Astrocyte of the spinal cord (primary cell): ENCODE measurements at regions not wholly inside any gene's neighbourhood (a gene's known extent, or its start where the extent isn't known, plus 50 kb on each side); places are given as distances from the start of the nearest gene placed in this dataset.

Experiments used
- DNase-seq: peaks from one replicate; pipeline ENCODE4 v3.0.0; 2011; ENCODE audit warnings: low read depth, low spot score
- H3K4me3 ChIP-seq: 2 replicates; pipeline ENCODE4 v1.5.1; 2011; ENCODE audit warnings: low read depth, mild to moderate bottlenecking, low read length, moderate library complexity
- in situ Hi-C: cut with HindIII; loops from 2 replicates; pipeline ENCODE4 v1.10.0; 2017; ENCODE audit warnings: low sequenced_read_pairs
- TF ChIP-seq, protein P1 (sequence below): IDR thresholded peaks from 2 replicates; pipeline ENCODE4 v1.5.1; 2012; ENCODE audit warnings: low read depth, mild to moderate bottlenecking, low read length, inconsistent platforms

DNA sequence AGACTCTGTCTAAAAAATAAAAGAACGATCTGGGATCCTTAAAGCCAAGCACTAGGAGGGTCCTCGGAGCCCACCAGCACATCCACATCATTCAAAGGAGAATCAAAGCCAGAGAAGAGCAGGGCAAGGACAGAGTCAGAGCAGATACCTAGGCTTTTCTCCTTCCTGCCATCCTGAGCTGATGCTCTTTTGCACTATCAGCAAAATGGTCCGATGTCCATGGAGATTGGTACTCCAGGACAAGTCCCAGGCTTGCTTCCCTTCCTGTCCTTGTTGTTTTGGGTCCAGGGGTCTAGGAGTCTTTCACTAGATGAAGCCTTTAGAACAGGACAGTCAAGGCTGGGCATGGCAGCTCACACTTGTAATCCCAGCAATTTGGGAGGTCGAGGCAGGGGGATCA is 58.0 kb upstream of the ELN start:
- in situ Hi-C loops, result no loop called here
- H3K4me3 ChIP-seq, result no peak overlapping the region
- TF ChIP-seq, protein P1, sequence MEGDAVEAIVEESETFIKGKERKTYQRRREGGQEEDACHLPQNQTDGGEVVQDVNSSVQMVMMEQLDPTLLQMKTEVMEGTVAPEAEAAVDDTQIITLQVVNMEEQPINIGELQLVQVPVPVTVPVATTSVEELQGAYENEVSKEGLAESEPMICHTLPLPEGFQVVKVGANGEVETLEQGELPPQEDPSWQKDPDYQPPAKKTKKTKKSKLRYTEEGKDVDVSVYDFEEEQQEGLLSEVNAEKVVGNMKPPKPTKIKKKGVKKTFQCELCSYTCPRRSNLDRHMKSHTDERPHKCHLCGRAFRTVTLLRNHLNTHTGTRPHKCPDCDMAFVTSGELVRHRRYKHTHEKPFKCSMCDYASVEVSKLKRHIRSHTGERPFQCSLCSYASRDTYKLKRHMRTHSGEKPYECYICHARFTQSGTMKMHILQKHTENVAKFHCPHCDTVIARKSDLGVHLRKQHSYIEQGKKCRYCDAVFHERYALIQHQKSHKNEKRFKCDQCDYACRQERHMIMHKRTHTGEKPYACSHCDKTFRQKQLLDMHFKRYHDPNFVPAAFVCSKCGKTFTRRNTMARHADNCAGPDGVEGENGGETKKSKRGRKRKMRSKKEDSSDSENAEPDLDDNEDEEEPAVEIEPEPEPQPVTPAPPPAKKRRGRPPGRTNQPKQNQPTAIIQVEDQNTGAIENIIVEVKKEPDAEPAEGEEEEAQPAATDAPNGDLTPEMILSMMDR, result no peak
- no peak for DNase-seq

DNA sequence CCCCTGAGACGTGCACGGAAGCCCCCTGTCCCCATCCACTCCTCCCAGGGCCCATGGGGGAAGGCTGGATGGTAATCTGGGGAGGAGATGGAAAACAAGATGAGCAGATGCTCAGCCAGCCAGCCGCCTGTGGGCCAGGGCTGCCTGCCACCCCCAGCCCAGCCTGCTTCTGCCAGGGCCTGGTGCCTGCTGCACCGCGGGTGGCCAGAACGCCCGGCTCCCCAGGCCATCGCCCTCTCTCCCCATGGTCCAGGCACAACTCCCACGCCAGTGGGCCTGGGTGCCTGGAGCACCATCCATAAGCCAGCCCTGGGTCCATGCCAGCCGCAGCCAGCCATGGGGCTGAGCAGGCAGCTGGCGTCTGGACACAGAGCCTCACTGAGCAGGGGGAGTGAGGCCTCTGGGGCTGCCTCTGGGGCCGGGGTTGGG is 57.2 kb upstream of the ELN start:
- TF ChIP-seq, protein P1, result no peak
- in situ Hi-C loops, result no loop called here
- H3K4me3 ChIP-seq, result no peak overlapping the region
- no peak for DNase-seq

DNA sequence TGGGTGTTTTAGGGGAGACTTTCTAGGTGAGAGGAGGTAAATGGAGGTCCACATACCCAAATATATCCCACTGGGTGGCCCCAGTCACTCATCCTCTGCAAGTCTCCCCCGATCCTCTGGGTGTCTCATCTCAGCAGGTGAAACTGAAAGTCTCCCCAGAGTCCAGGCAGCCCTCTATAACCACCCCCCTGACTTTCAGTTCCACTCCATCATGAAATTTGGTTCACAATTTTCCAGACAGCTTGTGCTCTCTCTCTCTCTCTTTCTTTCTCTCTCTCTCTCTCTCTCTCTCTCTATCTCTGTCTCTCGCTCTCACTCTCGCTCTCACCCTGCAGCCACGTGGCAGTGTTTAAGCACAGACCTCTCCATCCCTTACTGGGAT is 56.7 kb upstream of the ELN start:
- TF ChIP-seq, protein P1, result no peak
- no peak overlapping the region for H3K4me3 ChIP-seq
- in situ Hi-C loops, result no loop called here
- DNase-seq, result no peak

DNA sequence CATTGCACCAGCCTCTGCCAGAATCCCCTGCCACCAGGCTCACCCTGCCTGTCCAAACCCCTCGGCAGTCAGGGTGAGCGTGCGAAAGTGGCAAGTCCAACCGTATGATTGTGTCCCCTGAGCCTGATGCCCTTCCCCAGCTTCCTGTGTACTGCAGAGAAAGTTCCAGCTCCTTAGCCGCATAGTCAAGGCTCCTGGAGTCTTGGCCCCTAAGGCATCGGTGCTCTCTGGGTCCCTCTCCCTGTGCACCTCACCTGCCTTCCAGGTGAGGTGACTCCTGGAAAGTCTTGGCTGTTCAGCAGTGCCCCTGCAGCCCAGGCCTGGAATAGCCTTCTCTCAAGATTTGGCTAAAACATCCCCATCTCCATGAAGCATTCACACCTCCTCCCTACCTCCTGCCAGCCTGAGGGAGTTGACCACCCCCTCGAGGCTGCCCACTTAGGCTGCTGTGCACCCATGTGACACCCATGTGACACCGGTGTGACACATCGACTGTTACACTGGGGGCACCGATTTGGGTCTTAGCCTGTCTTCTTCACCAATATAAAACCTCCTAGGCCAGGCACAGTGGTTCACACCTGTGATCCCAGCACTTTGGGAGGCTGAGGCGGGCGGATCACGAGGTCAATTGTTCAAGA is 56.1 kb upstream of the ELN start:
- H3K4me3 ChIP-seq, result no peak overlapping the region
- TF ChIP-seq, protein P1, result peak; percentile 20
- no peak for DNase-seq
- in situ Hi-C loops, result no loop called here

DNA sequence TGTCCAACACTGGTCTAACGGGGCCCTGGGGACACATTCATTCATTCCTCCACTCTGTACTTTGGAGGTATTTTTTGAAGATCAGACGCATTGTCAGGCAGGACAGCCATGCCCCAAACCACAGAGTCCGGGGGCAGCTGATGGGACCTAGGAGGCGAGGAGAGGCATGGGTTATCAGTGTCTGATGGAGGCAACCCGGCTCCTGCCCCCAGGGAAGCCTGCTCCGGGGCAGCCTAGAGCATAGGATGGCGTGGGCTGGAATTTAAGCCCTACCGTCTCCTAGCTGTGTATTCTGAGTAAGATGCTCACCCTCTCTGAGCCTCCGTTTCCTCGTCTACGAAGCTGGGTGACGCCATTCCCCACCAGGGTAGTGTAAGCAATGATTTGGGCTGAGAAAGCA is 55.4 kb upstream of the ELN start:
- in situ Hi-C loops, result no loop called here
- DNase-seq, result no peak
- TF ChIP-seq, protein P1, result no peak
- H3K4me3 ChIP-seq, result no peak overlapping the region

DNA sequence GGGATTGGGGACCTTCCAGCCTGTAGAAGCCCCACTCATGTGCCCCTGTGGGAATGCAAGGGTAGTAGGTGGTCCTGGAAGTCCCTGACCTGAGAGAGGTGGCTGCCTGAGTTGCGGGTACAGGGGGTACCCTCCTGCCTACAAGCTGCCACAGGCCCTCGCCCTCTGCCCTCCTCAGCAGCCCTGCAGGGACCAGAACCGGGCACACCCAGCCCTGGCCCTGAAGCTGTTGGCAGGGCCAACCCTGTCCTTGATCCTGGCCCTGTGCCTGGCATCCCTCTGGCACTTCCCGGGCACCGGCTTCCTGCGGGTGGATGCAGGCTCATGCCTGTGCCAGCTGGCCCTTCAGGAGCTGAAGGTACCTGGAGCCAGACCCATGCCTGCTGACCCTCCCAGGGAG is 54.9 kb upstream of the ELN start:
- in situ Hi-C loops, result no loop called here
- no peak overlapping the region for H3K4me3 ChIP-seq
- DNase-seq, result no peak
- TF ChIP-seq, protein P1, result no peak
